GM19372 (cell line): ENCODE measurements at regions not wholly inside any gene's neighbourhood (a gene's known extent, or its start where the extent isn't known, plus 50 kb on each side); places are given as distances from the start of the nearest gene placed in this dataset.

ENCODE experiments used
- ATAC-seq: cut with Tn5 transposase; IDR thresholded peaks from one replicate; pipeline ENCODE4 v1.9.1; 2021; ENCODE audit warnings: mild to moderate bottlenecking, low read depth, moderate library complexity; ENCODE audit not compliant: unreplicated experiment

GRCh38 chr17:68812876-68813584 lies 142.2 kb downstream of the ABCA8 start:
- no peak for ATAC-seq

- ATAC-seq: no peak
Observed at GRCh38 chr17:68809148-68809547, 146.0 kb downstream of the ABCA8 start.

- ATAC-seq: no peak
Observed at GRCh38 chr17:68807998-68808772, 147.0 kb downstream of the ABCA8 start.

GRCh38 chr17:68805609-68806008 lies 149.6 kb downstream of the ABCA8 start:
- no peak for ATAC-seq

GRCh38 chr17:68804777-68805520 lies 150.2 kb downstream of the ABCA8 start:
- ATAC-seq: no peak

- ATAC-seq: no peak
Observed at GRCh38 chr17:68803164-68803929, 151.8 kb downstream of the ABCA8 start.

GRCh38 chr17:68801335-68802247 lies 153.6 kb downstream of the ABCA8 start:
- ATAC-seq: no peak

GRCh38 chr17:68800751-68801150 lies 154.4 kb downstream of the ABCA8 start:
- ATAC-seq: no peak

GRCh38 chr17:68794636-68795434 lies 160.4 kb downstream of the ABCA8 start:
- ATAC-seq: no peak

GRCh38 chr17:68792873-68793272 lies 162.3 kb downstream of the ABCA8 start:
- no peak for ATAC-seq

- no peak for ATAC-seq
Observed at GRCh38 chr17:68792042-68792685, 163.0 kb downstream of the ABCA8 start.

GRCh38 chr17:68790931-68791330 lies 164.3 kb downstream of the ABCA8 start:
- no peak for ATAC-seq

- ATAC-seq: no peak
Observed at GRCh38 chr17:68790492-68790891, 164.7 kb downstream of the ABCA8 start.

GRCh38 chr17:68789203-68789962 lies 165.8 kb downstream of the ABCA8 start:
- ATAC-seq: no peak

- ATAC-seq: no peak
Observed at GRCh38 chr17:68785565-68786486, 169.4 kb downstream of the ABCA8 start.

GRCh38 chr17:68784431-68784830 lies 170.8 kb downstream of the ABCA8 start:
- no peak for ATAC-seq
